ENCODE measurements at regions not wholly inside any gene's neighbourhood (a gene's known extent, or its start where the extent isn't known, plus 50 kb on each side); places are given as distances from the start of the nearest gene placed in this dataset.

DNA sequence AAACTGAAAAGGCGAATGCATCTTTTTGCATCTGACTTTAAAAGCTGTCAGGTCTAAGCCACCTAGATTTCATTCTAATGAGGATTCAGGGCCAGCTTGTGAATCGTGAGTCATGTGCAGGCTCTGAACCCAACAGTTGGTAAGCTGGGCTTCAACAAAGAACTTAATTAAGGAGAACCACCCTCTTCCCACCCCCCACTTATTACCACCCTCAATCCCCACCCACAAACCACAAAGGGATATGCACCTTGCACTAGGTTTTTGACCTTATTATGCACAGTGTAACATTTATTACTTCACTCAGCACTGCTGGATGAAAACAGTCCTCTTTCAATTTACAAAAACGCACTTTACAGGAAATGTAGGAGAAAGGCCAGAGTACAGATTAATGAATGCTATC, 94.1 kb upstream of the LIN7C start:
- TF ChIP-seq POLR2AphosphoS5 (IDR thresholded peaks at IDR 0.05; ENCODE audit: low read depth, low read length) (no peak), POLR2A (IDR thresholded peaks at IDR 0.05; ENCODE audit: low read depth, low read length) (no peak), TAF1 (IDR thresholded peaks at IDR 0.05; ENCODE audit: low read depth, low read length) (no peak), POU2F2 (IDR thresholded peaks at IDR 0.05; ENCODE audit: low read depth, low read length) (no peak), SPI1 (IDR thresholded peaks at IDR 0.05; ENCODE audit: low read depth, low read length) (no peak), PAX5 (IDR thresholded peaks at IDR 0.05; ENCODE audit: insufficient read depth, low read length, severe bottlenecking) (no peak)
